Stimulated activated CD4-positive, alpha-beta T cell treated with anti-CD3 and anti-CD28 coated beads, TNF-alpha, amount 100 ng/mL, for 1 hour (primary cell): ENCODE measurements at regions not wholly inside any gene's neighbourhood (a gene's known extent, or its start where the extent isn't known, plus 50 kb on each side); places are given as distances from the start of the nearest gene placed in this dataset.

Experiments
- DNase-seq, 3 donors: peaks; one replicate each; pipeline ENCODE4 v3.0.0-alpha.2; 2020; ENCODE audit warnings: low read depth in 3 of 3, low spot score in 1 of 3

DNA sequence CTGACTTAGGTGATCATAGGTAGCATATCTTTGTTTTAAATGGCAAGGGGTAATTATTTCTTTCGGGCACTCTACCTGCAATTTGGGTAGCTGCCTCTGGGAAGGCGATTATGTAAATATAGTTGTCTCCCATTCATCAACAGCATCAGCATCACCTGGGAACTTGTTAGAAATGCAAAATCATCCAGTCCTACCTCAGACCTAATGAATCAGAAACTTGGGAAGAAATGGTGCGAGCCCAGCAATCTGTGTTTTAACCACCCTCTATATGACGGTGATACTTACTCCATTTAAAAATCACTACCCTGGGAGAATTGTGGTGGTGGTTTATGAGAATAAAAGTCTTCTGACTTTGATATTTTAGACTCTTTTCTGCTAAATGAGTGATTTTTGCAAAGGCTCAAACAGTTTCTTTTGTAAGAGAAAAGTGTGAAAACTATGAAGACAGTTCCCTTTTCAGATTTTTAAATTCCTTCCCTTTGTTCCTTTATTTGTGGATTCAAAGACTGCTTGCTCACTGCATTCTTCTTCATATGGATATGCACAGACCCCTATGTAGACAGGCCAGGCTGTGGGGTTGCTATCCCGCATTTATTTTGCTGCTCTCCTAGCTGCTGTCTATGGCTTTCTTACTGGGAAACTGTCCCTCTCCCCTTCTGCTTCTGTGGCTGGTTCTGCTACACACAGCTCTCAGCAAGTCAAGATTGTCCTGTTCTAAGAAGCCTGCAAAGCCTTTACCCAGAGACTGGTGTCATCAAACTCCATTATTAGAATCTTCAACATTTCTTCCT is 365.3 kb downstream of the RNF144B start:
- DNase-seq: no peak

DNA sequence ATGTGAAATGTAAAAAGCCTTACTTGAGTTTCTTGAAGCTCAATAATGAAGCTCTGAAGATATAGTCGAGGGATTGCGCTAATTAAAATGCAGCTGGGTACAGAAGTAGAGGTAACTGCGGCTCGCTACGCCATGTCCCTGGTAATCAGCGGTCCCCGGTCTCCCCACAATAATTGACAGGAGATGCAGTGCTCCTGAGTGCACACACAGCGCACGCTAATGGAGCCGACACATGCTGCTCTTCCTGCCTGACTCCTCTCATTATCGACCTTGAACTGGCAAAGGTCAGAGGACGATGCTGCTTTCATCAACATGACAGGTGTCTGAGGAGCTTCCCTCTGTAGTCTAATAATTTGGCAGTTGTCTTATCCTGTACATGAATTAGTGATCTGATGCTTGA is 365.9 kb downstream of the RNF144B start:
- DNase-seq: no peak

DNA sequence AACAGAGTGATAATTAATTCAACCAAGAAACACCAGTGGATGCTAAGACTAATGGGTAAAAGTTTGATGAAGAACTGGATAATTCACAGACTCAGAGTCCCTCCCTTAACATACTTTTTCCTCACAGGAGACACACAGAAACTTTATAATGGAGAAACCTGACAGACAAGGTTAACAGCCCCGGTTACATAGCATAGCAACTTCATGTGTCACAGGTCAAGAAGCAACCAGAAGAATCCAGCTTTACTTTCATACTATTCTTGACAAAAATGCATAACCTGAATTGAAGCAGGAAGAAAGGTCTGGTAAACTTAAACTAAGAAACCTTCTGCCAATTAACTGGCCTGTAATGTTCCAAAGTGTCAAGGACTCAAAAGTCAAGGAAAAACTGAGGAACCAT is 375.9 kb downstream of the RNF144B start:
- no peak for DNase-seq

DNA sequence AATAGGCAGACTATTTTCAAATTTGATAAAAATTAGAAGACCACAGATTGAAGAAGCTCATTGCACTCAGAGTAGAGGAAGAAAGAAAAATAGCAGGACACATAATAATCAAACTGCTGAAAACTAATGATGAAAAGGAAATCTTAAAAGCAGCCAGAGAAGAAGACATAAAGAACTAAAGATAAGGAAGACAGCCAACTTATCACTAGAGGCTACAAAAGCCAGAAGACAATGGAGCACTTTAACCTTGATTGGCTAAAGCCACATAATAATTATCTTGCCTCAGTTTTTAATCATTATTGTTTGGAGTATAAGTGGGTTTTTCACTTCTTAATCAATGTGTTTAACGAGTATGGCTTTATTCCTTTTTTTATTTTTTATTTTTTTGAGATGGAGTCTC is 397.6 kb downstream of the RNF144B start:
- no peak for DNase-seq

DNA sequence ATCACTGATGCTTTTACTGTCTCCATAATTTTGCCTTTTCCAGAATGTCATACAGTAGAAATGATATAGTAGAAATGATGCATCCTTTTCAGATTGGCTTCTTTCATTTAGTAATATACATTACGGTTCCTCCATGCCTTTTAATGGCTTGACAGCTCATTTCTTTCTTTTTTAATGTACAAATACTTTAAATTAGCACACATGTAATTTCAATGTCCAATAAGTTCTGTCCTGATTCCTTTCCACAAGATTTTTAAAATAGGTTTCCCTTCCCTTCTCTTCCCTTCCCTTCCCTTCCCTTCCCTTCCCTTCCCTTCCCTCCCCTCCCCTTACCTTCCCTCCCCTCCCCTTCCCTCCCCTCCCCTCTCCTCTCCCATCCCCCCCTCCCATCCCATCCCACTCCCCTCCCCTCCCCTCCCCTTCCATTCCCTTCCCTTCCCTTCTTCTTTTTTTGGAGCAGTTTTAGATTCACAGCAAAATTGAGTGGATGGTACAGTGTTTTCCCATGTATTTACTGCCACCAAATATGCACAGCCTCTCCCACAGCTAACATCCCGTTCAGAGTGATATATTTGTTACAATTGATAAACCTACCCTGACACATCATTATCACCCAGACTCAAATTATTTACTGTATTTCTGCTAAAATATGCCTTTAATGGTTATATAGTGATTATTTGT is 398.8 kb downstream of the RNF144B start:
- DNase-seq: no peak

DNA sequence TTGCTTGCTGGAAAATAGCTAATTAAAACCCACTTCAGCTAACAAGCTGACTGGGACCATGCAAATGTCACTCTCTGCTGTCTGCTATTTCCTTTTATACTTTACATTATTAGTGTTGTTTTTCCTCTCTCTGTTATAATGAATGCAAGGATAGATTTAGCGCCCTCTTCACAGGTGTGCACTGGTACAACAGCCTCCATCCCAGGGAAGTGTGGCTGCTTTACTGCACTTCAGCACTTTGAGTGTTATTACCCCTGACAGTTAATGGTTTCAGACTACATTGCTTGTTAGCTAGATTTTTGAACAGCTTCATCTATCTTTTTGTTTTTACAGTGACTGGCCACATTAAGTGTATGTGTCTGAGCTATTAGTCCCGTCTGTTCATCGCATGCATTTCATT is 405.7 kb downstream of the RNF144B start:
- DNase-seq: no peak

DNA sequence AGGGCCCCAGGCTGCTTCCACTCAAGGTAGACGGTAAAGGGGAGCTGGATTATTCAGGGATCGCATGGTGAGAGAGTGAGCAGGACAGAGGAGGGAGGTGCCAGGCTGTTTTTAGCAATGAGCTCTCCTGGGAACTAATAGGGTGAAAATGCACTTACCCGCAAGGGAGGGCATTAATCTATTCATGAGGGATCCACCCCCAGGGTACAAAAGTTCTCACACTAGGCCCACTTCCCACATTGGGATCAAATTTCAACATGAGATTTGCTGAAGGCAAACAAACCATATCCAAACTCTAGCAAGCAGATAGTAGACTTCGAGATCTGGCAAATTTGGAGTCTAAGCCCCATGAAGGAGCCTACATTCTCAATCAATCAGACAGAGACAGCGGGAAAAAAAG is 408.6 kb downstream of the RNF144B start:
- no peak for DNase-seq

DNA sequence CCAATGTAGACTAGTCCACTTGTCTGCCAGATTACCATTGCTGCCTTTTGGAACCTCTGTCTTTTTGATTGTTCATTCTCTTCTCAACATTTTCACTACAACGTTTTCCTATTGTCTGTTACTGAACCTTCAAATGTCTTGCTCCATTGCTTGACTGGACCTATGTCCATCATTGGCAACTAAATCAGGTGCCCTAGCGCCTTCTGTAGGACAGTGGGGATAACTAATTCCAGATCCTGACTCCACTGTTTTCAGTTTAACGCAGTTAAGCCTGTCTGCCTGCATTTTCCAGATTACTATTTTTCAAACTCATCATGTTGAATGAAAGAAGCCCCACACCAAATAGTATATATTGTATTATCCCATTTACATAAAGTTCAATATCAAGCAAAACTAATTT is 433.6 kb downstream of the RNF144B start:
- no peak for DNase-seq

DNA sequence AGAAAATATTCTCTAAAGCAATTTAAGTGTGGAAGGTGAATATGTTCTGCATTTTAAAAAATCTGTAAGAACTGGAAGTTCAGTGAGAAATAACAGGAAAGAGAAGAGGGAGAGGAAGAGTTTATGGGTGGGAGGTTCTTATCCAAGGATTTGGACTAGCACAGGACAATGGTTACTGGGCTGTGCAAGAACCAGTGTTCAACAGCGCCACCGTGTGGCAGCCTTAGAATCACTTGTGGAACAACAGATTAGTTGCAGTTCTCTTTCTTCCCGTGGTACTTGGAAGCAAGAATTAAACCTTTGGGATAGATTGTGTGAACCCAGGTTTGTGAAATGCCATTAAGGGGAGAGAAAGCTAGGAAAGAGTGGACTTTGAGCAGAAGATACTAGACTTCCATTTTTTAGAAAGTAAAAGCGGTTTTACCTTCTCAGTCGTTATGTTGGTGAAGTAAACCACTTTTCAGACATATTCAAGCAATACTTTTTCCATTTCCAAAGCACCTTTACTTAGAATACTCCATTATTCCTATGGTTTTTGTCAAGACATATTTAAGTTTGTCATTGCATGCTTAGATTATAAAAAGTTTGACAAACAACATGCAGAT is 436.7 kb downstream of the RNF144B start:
- no peak for DNase-seq

DNA sequence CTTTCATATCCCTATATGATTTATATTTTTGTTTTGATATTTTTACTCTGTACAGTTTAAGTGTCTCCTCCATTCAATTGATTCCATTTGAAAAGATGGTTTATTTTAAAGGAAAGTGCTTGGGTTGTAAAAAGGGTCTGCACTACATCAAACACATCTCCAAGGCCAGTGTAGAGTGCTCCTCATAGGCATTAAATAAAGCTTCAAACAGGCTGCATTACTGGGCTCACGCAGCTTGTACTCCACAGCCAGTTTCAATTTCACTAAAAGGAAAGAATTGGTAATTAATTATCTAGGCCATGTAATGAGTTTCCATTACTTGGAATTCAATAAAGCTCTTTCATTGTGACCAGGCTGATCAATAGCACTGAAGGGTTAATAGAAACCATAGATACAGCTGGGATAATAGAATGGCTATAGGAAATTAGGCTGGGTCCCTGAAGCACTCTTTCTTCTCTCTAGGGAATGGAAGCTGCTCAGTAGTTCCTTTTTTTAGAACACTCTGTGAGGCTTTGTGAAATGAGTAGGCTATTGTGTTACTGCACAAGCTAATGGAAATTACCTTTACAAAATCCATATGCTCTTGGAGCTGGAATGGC is 442.2 kb downstream of the RNF144B start:
- DNase-seq: no peak

DNA sequence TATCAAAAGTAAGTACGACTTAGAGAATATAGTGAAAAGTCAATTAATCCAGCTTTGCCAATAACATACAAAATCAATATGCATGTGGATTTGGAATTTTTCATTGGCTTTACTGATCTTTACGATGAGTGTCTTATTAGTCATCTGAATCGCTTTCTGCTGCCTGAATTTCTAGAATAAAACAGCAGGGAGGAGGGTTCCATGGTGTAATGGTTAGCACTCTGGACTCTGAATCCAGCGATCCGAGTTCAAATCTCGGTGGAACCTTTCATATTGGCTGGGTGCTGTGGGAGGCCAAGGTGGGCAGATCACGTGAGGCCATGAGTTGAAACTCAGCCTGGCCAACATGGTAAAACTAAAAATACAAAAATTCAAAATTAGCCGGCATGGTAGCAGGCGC is 448.8 kb downstream of the RNF144B start:
- DNase-seq: no peak

DNA sequence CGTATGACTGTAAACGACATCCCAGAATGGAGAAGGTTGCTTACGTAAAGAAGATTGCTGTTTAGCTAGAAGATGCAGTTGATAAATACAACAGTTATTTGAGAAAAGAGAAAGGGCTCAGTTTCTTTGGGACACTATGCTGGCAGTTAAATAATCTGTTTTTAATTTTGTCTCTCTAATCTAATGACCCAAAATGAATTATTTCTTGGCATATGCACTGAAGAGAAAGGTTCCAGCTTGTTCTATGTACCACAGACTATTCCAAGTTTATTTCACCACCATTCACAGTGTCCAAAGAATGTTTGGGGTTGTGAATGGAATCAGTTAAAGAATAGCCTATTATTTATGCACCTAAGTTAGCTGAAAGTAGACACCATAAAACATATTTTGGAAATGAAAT is 449.9 kb downstream of the RNF144B start:
- DNase-seq: no peak

DNA sequence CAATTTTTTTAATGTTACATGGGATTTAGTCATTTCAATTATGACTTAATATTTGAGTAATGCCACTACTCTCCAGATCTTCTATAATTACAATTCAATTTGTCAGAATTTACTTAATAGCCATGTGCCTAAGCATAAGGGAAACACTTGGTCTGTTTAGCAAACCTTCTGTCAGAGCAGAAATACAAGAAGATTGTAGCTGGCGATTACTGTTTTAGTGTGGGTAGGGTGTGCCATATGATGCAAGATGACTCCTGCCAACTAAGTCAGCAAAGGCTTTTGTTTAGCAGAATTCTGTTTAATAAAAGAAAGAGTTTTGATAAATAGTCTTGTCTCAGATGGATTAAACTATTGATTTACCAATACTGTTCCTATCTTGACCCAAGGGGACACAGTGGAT is 455.4 kb downstream of the RNF144B start:
- DNase-seq: no peak

DNA sequence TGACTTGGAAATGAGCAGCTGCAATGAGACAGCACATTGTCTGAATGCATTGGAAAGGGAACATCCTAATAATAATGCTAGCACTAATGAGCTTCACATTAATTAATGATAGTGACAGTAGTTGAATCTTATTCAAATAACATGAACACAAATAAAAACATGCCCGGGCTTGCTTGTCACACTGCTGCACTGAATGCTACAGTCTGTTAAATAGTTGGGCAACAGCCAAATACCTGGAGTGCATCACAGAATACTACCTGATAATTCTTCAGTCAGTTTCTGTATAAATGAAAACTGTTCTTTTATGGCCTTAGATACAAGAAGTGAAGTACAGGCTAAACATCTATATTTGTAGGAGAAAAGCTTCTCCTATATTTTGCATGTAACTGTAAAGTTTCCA is 458.7 kb downstream of the RNF144B start:
- no peak for DNase-seq

DNA sequence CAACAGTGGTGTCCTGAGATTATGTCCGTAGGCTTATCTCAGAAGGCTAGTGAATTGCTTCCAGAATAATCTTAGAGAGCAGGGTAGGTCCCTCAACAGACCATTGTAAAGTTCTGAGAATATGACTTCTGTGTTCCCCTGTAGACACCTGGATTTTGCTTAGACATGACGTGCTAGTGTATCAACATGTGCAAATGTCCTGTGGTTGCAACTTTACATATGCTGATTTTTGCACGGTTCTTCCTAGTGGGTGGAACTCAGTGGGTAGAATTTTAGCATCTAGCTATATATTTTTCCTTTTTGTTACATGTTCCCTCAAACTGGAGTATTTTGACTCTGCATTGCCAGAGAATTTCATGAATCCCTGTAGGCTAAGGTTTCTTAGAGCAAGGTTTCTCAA is 459.2 kb downstream of the RNF144B start:
- DNase-seq: no peak

DNA sequence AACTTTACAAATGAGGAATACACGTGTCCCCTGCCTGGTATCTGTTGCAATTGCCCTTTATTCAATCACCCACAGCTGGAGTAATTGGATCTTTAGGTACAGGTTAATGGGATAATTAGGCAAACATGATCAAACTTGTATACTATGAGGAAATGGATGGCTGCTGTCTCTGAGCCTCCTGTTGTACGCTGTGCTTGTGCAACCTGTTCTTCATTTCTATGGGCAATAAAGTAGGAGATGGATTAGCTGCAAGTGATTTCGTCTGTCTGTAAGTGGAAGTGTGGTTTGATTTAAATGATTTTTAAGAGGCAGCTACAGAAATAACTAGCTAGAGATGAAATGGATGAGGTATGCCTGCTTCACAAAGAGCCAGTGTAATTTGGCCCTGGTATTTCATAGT is 474.1 kb downstream of the RNF144B start:
- no peak for DNase-seq

DNA sequence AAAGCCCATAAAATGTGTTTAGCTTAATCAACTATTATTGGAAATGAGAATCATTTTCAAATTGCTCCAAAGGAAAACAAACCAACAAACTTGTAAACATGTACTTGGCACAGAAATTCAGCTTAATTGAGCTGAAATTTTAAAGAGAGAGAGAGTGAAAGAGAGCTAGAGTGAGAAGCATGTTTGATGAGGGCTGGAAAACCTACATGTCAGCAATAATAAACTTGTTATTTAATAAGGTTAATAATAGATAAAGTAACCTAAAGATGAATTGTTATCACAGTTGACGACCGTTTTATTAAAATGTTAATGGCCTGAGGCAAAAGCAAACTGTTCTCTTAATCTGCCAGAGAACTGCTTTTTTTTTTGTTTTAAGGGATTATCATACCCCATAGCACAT is 496.1 kb downstream of the RNF144B start:
- DNase-seq: no peak

DNA sequence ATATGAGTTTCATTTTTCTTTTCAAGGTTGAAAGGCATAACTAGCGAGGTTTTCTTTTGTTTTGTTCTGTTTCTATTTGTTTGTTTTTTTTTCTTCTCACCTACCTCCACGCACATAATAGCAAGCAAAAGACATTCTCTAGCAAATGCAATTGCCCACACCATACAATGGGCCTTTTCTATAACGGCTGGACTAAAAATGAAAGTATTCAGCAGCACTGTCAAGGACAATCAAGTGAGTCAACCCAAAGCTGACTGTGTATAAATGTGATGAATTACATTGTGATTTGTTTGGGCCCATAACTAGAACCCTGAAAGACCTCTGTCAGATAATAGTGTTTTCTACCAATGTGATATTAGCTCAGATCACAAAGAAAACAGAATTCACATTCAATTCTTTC is 496.7 kb downstream of the RNF144B start:
- no peak for DNase-seq

DNA sequence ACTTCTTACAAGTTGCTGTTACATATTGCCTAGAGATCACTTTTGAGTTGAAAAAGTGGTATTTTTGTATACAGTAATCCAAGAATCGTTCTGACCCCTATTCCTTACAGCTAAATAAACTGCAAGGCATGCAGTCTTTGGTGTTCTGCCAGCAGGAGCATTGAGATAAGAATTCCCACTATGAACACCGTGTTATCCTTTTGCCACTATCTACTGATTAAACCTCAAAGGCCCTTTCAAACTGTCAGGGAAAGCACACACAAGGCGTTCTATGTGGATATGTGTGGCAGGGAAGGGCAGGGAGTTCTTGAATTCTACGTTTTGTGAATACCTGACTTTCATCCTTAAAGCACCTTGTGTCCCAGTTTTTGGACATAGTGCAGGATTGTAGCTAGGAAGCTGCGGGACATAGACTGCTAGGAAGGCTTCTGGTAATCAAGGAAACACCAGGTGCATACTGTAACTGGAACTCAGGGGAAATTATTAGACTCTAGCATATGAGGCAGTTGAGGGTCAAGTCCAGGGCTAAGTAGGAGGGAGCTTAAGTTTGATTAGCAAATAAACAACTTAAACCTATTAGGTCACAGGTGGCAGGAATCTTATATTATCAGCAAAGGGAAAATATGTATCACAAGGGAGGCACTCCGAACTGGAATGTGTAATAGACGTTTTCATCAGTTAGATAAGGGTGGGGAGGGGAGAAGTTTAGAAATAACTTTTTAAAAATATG is 506.6 kb downstream of the RNF144B start:
- no peak for DNase-seq

DNA sequence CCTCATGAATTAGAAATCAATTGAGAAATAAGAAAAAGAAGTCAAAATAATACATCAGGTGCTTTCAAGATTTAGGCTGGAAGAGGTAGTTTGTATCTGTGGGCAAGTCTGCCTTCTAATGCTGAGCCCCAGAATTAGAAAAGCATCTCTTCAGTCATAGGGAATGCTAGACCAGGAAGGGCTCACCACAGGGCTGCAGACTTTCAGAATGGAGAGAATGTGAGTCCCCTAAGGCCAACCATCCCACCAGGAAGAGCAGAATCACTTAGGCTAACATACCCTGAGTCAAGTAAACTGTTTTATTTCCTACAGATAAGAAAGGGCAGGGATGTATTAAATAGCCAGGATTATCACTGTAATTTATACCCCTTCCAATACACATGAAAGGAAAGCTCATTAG is 510.2 kb downstream of the RNF144B start:
- no peak for DNase-seq

DNA sequence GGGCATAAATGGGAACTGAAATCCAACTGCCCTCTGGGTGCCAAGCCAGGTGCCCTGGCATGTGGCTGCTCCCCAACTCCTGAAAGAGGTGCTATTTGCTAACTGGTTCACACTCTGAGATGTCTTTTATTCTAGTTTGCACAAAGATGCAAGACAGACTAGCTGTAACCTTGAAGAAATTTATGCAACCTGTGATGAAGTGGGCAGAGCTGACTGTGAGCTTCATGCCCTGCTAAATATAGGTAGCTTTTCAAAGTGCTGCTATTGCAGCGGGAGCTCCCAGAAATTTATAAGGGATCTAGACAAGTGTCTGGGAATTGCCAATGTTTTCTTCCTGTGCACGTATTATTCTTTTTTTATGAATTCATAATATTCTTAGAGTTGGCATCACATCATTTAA is 517.5 kb downstream of the RNF144B start:
- DNase-seq: no peak

DNA sequence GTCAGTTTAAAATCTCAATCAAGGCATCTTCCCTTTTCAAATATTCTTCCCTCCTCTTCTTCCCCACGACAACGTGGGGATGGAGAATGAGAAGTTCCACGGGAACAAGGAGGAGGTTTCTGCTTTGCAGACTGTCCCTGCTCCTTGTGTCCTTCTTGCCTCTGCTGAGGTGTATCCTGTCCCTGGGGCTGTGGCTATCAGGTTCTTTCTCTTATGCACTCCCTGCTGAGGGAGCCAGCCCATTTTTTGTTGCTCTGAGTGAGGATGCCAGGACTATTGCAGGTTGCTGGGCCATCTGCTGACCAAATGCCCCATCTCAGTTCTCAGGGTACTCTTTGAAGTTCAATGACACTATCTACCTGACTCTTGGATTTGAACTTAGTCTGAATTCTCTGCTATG is 533.6 kb downstream of the RNF144B start:
- DNase-seq: no peak
